Stimulated activated CD8-positive, alpha-beta memory T cell treated with anti-CD3 and anti-CD28 coated beads, Interleukin-2, amount 100 ng/mL, for 48 hours (primary cell): ENCODE measurements at regions not wholly inside any gene's neighbourhood (a gene's known extent, or its start where the extent isn't known, plus 50 kb on each side); places are given as distances from the start of the nearest gene placed in this dataset.
"Not testable (repeated sequence)": the region's sequence is repeated elsewhere in the genome, so short reads cannot be mapped to it uniquely, and the experiment has no call there.

Experiments used
- DNase-seq, 2 donors: peaks; one replicate each; pipeline ENCODE4 v3.0.0-alpha.2; 2020; ENCODE audit warnings: low read depth in 2 of 2

DNA sequence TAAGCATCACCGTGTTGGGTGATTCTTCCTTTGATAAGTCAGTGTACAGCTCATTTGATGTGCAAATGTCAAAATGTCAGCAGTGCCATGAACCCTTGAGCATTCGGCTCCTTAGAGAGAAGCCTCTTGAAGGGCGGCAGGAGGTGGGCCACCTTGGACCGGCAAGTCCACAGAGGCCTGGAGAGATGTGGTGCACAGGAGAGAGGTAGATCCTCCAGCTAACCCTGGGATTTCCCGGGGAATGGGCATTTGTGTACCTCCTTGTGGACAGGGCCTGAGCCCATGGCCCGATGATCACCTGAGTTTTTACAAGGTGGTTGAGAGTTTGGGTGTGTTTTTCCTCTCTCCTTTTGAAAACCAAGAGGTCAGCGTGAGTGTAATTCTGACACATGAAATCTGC is 133.2 kb upstream of the RCN1 start:
- no peak for DNase-seq

DNA sequence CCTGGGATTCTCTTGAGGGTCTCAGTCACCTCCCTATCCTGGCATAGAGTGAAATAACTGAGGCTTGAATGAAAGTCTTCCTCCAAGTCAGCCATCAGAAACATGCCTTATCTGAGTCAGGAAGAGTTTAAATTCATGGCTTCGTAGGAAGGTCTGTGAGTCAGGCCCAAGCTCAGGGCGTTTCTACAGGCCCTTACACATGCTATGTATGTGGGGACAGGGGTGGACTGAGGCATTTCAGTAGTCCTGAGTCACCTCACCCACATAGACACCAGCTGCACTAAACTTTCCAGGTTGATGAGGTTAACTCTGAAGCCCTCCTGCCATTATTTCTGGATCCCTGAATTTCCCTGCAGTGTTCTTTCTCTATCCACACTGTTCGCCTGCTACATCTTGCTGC is 134.6 kb upstream of the RCN1 start:
- DNase-seq, result no peak

GRCh38 chr11:31955838-31956237 is 135.0 kb upstream of the RCN1 start:
- no peak for DNase-seq

DNA sequence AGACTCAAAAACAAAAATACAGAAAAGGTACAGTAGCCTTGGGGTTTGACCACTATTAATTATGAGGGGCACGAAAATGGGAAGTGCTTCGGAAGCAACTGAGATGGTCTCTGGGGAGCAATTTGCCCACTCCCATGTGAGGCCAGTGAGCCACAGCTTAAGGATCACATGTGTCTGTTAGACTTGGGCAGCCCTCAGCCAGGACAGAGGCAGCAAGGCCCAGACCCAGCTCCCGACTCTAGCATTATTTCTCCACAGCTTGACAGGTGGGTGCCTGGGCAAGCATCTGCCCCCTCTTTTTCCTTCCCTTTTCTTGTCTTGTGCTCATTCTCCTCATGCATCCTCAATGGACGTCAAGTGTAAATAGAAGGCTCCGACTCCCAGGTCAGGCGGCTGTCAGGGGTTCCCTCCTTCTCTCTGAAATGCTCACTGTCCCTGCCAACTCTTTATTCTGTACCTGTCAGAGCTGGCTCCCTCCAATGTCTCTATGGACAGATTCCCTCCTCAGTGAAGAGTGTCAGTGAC is 137.0 kb upstream of the RCN1 start:
- DNase-seq, result no peak

- not testable (repeated sequence) for DNase-seq
Measured at GRCh38 chr11:31949733-31950200, 138.6 kb upstream of the PAX6 start.

GRCh38 chr11:31947051-31947450 is 135.9 kb upstream of the PAX6 start:
- DNase-seq, result no peak

DNA sequence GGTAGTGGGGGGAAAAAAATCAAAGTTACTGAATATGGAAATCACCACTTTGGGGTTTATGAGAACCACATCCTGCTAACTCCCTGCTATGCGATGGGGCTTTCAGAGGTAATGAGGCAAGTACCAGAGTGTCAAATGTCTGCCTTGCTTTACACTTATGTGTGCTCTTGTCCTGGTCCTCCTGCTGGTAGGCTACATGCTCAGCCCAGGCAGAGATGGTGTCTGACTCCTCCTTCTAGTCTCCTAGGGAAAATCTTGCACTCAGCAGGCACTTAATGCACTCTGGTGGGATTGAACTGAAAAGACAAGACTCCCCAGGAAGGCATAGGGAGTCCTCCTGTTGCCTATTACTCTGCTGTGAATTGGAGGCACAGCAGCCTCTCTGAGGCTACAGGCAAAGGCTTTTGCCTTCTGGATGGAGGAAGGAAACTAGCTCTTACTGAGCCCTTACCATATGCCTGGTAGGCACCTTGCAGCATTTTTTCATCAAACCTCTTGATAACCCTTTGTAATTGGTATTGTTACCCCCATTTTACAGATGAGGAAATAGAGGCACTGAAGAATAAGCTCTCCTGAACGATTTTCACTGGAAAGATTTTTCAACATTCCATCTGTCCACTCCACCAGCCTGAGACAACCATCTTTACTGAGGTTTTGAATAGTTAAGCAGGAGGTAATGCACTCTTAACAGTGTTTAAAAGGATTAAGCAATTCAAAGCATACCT is 132.1 kb upstream of the PAX6 start:
- no peak for DNase-seq

- DNase-seq, result no peak
Measured at GRCh38 chr11:31940371-31941037, 129.4 kb upstream of the PAX6 start.

- no peak for DNase-seq
Measured at GRCh38 chr11:31939004-31939403, 127.9 kb upstream of the PAX6 start.

DNA sequence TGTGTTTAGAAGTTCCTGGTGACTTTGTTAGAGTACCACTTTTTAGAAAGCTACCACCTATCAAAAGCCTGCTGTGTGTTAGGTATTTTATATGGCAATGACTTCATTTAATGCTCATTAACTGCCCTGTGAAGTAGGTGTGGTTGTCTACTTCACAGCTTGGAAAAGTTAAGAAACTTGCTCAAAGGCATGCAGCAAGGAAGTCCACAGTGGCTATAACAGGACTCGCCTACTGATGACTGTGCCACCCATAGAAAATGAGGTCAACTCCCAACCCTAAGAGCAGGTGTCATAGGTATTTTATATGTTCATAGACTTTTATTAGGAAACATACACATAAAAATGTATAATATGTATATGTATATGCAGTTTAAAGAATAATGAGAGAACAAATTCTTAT is 125.2 kb upstream of the PAX6 start:
- DNase-seq, result no peak

GRCh38 chr11:31932879-31933278 is 121.8 kb upstream of the PAX6 start:
- no peak for DNase-seq

GRCh38 chr11:31927982-31928381 is 116.9 kb upstream of the PAX6 start:
- DNase-seq, result no peak

DNA sequence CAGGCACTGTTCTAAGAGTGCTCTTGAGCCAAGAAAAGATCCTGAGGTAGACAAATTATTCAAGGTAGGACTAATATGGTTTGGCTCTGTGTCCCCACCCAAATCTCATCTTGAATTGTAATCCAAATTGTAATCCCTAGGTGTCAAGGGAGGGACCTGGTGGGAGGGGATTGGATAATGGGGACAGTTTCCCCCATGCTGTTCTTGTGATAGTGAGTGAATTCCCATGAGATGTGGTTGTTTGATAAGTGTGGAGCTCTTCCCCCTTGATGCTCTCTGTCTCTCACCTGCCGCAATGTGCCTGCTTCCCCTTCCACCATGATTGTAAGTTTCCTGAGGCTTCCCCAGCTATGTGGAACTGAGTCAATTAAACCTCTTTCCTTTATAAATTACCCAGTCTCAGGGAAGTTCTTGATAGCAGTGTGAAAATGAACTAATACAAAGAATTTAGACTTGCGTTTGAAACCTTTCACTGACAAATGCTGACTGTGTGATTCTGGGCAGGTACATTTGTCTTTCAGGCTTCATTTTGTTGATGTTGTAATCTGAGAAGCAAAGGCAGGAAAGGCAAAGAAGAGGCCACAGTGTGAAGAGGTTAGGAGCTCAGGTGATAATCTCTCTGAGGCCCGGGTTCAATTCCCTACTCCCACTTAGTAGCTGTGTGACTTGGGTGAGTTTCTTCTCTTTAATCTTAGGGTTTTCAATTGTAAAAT is 115.8 kb upstream of the PAX6 start:
- no peak for DNase-seq

DNA sequence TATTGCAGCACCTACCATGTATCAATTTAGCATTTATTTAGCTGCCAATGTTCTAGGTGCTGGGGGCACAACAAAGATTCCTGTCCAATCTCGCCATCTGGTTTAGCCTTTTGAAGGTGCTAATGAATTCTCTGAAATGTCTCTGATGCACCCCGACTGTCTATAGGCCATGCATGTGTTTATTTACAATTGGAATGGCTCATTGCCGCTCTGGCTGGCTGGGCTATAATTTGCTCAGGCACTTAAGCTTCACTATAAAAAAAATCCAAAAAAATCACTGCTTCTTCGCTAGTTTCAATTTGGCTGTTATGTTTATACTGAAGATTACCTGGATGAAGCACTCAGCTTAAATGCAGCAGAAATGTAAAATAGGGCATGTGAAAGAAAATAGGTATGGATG is 115.0 kb upstream of the PAX6 start:
- no peak for DNase-seq

- no peak for DNase-seq
Measured at GRCh38 chr11:31922450-31922849, 111.3 kb upstream of the PAX6 start.

GRCh38 chr11:31921081-31921480 is 110.0 kb upstream of the PAX6 start:
- no peak for DNase-seq

DNA sequence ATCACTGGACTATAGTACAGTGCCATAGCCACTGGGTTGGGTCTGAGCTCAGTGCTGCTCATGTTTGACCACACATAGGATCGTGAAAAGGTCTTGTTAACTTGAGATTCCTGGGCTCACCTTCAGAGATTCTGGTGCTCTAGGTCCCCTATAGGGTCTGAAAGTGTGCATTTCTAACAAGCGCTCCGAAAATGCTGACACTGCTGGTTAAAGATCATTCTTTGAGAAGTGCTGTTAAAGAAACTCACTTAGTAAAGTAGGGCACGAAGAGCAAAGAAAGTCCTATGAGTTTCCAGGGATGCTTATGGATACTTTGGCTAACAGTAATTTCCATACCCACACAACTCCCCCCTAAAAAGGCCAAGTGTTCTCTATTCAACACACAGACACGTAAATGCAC is 108.1 kb upstream of the PAX6 start:
- DNase-seq, result no peak

GRCh38 chr11:31915867-31916266 is 104.7 kb upstream of the PAX6 start:
- no peak for DNase-seq

- DNase-seq, result no peak
Measured at GRCh38 chr11:31913985-31914384, 102.9 kb upstream of the PAX6 start.

GRCh38 chr11:31912808-31913207 is 101.7 kb upstream of the PAX6 start:
- DNase-seq, result no peak

GRCh38 chr11:31910950-31911576 is 99.9 kb upstream of the PAX6 start:
- no peak for DNase-seq
